Stomach (tissue), 4 donors: ENCODE measurements at regions not wholly inside any gene's neighbourhood (a gene's known extent, or its start where the extent isn't known, plus 50 kb on each side); places are given as distances from the start of the nearest gene placed in this dataset.

Experiments used
- EP300 ChIP-seq: sonication (generic); formaldehyde crosslinking; IDR thresholded peaks from one replicate; pipeline ENCODE4 v1.6.1; 2017; ENCODE audit warnings: antibody characterized with exemption
- POLR2AphosphoS5 ChIP-seq, 3 donors: sonication (generic); formaldehyde crosslinking; IDR thresholded peaks; one replicate each; pipeline ENCODE4 v1.6.1; 2016; ENCODE audit warnings: antibody characterized with exemption in 3 of 3
- TF ChIP-seq, protein P1 (sequence below), 7 experiments: fragments of 450-650 bp in 4 of 7; fragments of 200-600 bp in 3 of 7; sonication (generic) in 3 of 7; IDR thresholded peaks; one replicate each; pipeline ENCODE4 v1.5.1; 2016 to 2019; ENCODE audit warnings: antibody characterized with exemption in 7 of 7, control low read depth in 2 of 7, mild to moderate bottlenecking in 1 of 7

DNA sequence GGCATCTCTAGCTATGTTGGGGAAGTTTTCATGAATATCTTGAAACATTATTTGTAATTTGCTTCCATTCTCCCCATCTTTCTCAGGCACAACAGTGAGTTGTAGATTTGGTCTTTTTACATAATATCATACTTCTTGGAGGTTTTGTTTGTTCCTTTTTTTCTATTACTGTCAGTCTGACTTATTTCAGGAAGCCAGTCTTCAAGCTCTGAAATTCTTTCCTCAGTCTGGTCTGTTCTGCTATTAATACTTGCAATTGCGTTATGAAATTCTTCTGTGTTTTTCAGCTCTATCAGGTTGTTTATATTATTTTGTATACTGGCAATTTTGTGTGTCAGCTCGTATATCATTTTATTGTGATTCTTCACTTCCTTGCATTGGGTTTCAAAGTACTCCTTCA, 424.6 kb upstream of the PTBP2 start:
- TF ChIP-seq, protein P1, sequence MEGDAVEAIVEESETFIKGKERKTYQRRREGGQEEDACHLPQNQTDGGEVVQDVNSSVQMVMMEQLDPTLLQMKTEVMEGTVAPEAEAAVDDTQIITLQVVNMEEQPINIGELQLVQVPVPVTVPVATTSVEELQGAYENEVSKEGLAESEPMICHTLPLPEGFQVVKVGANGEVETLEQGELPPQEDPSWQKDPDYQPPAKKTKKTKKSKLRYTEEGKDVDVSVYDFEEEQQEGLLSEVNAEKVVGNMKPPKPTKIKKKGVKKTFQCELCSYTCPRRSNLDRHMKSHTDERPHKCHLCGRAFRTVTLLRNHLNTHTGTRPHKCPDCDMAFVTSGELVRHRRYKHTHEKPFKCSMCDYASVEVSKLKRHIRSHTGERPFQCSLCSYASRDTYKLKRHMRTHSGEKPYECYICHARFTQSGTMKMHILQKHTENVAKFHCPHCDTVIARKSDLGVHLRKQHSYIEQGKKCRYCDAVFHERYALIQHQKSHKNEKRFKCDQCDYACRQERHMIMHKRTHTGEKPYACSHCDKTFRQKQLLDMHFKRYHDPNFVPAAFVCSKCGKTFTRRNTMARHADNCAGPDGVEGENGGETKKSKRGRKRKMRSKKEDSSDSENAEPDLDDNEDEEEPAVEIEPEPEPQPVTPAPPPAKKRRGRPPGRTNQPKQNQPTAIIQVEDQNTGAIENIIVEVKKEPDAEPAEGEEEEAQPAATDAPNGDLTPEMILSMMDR (IDR thresholded peaks at IDR 0.05) = no peak
- TF ChIP-seq EP300 (no peak), POLR2AphosphoS5 (IDR thresholded peaks at IDR 0.05) (no peak)
